ENCODE measurements at regions not wholly inside any gene's neighbourhood (a gene's known extent, or its start where the extent isn't known, plus 50 kb on each side); places are given as distances from the start of the nearest gene placed in this dataset.

DNA sequence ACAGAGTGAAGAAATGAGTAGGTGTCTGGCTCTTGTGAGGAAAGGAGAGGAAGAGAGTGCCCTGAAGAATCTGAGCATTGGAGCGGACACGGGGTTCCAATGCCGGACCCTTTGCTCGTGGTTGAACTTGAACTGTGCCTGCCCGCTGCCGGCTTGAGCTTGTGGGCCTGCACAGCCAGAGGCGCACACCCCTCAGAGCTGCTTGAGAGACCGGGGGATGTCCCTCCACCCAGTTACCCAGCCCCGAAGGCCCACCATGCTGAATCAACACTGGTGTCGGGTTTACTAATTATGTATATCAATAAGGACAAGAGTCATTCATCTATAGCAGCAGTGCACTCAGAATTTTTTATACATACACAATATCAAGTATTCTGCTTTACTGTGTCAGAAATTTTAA is 218.3 kb upstream of the CST7 start:
- intact Hi-C loops (cut with micrococcal nuclease): no loop called here
- FAIRE-seq (no peak), DNase-seq (ENCODE audit: low read depth, low spot score) (no peak)
- Histone ChIP-seq H3K27me3 (ENCODE audit: control insufficient read depth in 2 of 2, insufficient read depth in 2 of 2, low read length in 2 of 2) (no peaks in the 10 kb centered on the region), H3K9ac (replicated peaks; ENCODE audit: extremely low read depth, insufficient read depth, low read length) (no peak overlapping the region), H3K9me3 (replicated peaks; ENCODE audit: control insufficient read depth, insufficient read depth, low read length) (peaks cover 2% of the 10 kb centered on the region), H3K4me2 (ENCODE audit: insufficient read depth, low read length) (no peak overlapping the region), H3K4me1 (ENCODE audit: control insufficient read depth, extremely low read depth, insufficient read depth, low read length) (no peaks in the 10 kb centered on the region), H3K36me3 (ENCODE audit: control insufficient read depth in 2 of 2, extremely low read depth in 1 of 2, insufficient read depth in 2 of 2, low read length in 2 of 2) (no peaks in the 10 kb centered on the region), H3K27ac (ENCODE audit: insufficient read depth, low read depth, low read length) (no peak overlapping the region), H3K9me1 (replicated peaks; ENCODE audit: control insufficient read depth, extremely low read depth, insufficient read depth, low read length) (no peaks in the 10 kb centered on the region), H3K4me3 (replicated peaks in 1 of 3; ENCODE audit: insufficient read depth in 1 of 3, low read depth in 1 of 3, low read length in 3 of 3) (no peak overlapping the region), H4K20me1 (replicated peaks; ENCODE audit: control insufficient read depth, extremely low read depth, insufficient read depth, low read length) (no peaks in the 10 kb centered on the region), H3K79me2 (ENCODE audit: control insufficient read depth, insufficient read depth, low read length) (no peaks in the 10 kb centered on the region), H2AFZ (ENCODE audit: low read depth, low read length) (no peak overlapping the region)
- dilution Hi-C loops (cut with MboI; ENCODE audit: extremely low pct_ligation_motif_present, low sequenced_read_pairs): no loop called here
- POLR2A ChIA-PET: no interaction called here
- BruUV-seq (replicated peaks): no TSS peak
- TF ChIP-seq GATA2 (IDR thresholded peaks at IDR 0.05; ENCODE audit: insufficient read depth, insufficient read length, low read depth, low read length) (no peak), MYC (IDR thresholded peaks at IDR 0.05; ENCODE audit: low read depth, low read length) (no peak), JUN (IDR thresholded peaks at IDR 0.05; ENCODE audit: borderline replicate concordance, insufficient read depth, insufficient read length, low read depth) (no peak), FOS (IDR thresholded peaks at IDR 0.05; ENCODE audit: borderline replicate concordance, insufficient read depth, low read length) (no peak), POLR2AphosphoS5 (IDR thresholded peaks at IDR 0.05; ENCODE audit: insufficient read depth, low read depth, low read length) (no peak), EZH2 (IDR thresholded peaks at IDR 0.05; ENCODE audit: borderline replicate concordance, low read depth, low read length, severe bottlenecking) (no peak), POLR2A (IDR thresholded peaks at IDR 0.05; ENCODE audit: low read depth, low read length) (no peak)
- TF ChIP-seq, protein P1, sequence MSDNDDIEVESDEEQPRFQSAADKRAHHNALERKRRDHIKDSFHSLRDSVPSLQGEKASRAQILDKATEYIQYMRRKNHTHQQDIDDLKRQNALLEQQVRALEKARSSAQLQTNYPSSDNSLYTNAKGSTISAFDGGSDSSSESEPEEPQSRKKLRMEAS (IDR thresholded peaks at IDR 0.05; ENCODE audit: insufficient read depth, insufficient read length): no peak
- TF ChIP-seq, protein P2, sequence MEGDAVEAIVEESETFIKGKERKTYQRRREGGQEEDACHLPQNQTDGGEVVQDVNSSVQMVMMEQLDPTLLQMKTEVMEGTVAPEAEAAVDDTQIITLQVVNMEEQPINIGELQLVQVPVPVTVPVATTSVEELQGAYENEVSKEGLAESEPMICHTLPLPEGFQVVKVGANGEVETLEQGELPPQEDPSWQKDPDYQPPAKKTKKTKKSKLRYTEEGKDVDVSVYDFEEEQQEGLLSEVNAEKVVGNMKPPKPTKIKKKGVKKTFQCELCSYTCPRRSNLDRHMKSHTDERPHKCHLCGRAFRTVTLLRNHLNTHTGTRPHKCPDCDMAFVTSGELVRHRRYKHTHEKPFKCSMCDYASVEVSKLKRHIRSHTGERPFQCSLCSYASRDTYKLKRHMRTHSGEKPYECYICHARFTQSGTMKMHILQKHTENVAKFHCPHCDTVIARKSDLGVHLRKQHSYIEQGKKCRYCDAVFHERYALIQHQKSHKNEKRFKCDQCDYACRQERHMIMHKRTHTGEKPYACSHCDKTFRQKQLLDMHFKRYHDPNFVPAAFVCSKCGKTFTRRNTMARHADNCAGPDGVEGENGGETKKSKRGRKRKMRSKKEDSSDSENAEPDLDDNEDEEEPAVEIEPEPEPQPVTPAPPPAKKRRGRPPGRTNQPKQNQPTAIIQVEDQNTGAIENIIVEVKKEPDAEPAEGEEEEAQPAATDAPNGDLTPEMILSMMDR (IDR thresholded peaks at IDR 0.05; ENCODE audit: extremely low read depth in 1 of 2, insufficient read depth in 1 of 2, low read depth in 1 of 2, low read length in 2 of 2): no peak
- CTCF ChIA-PET: no interaction called here

Data from endothelial cell of umbilical vein (primary cell).